ENCODE measurements at regions not wholly inside any gene's neighbourhood (a gene's known extent, or its start where the extent isn't known, plus 50 kb on each side); places are given as distances from the start of the nearest gene placed in this dataset.

- no peak for TF ChIP-seq CTCF (IDR thresholded peaks at IDR 0.05)
- no peak for TF ChIP-seq ZFX (IDR thresholded peaks at IDR 0.05; ENCODE audit: borderline replicate concordance)
These were observed 282.7 kb upstream of the RORA start for GRCh38 chr15:61511756-61512155.
